WTC11 (cell line): ENCODE measurements at regions not wholly inside any gene's neighbourhood (a gene's known extent, or its start where the extent isn't known, plus 50 kb on each side); places are given as distances from the start of the nearest gene placed in this dataset.

Source experiments
- ATAC-seq: fragments of 200-7000 bp; cut with Tn5 transposase; 2 replicates; pipeline ENCODE4 v1.10.0; 2021; ENCODE audit warnings: mild to moderate bottlenecking, moderate library complexity
- CTCF ChIA-PET: fragments of 300-600 bp; sonication (Branson Sonifier 250); formaldehyde crosslinking; loops from one replicate; lab custom pipeline; 2021; ENCODE audit warnings: antibody characterized with exemption; lab: Charles Lee
- POLR2A ChIA-PET: fragments of 350-600 bp; sonication (Branson Sonifier 250); formaldehyde crosslinking; loops from one replicate; lab custom pipeline; 2021; ENCODE audit warnings: antibody characterized with exemption; lab: Charles Lee
- DNase-seq: peaks from one replicate; pipeline ENCODE4 v3.0.0; 2021; ENCODE audit warnings: low spot score
- H3K27ac Mint-ChIP-seq: 2 replicates; pipeline ENCODE4 v1.8.0; 2021; ENCODE audit warnings: mixed read lengths
- H3K27me3 Mint-ChIP-seq: 2 replicates; pipeline ENCODE4 v1.8.0; 2021; ENCODE audit warnings: low read depth, mild to moderate bottlenecking, moderate library complexity, mixed read lengths
- H3K36me3 Mint-ChIP-seq: 2 replicates; pipeline ENCODE4 v1.8.0; 2021; ENCODE audit warnings: mixed read lengths
- H3K4me1 Mint-ChIP-seq: 2 replicates; pipeline ENCODE4 v1.8.0; 2022; ENCODE audit warnings: mixed read lengths
- H3K4me3 Mint-ChIP-seq: 2 replicates; pipeline ENCODE4 v1.8.0; 2021; ENCODE audit warnings: mild to moderate bottlenecking, moderate library complexity, mixed read lengths
- H3K9me3 Mint-ChIP-seq: 2 replicates; pipeline ENCODE4 v1.8.0; 2021; ENCODE audit warnings: mixed read lengths
- ELF4 ChIP-seq: sonication (generic); formaldehyde crosslinking; IDR thresholded peaks from 2 replicates; pipeline ENCODE4 v1.8.1; 2022; ENCODE audit warnings: low read depth, mild to moderate bottlenecking, moderate library complexity, missing genetic modification reagents
- IRF2 ChIP-seq: sonication (generic); formaldehyde crosslinking; IDR thresholded peaks from 2 replicates; pipeline ENCODE4 v1.8.0; 2022; ENCODE audit warnings: low read depth, missing genetic modification reagents, borderline replicate concordance
- RORB ChIP-seq: fragments of 250-450 bp; sonication (Bioruptor Pico); IDR thresholded peaks from 2 replicates; pipeline ENCODE4 v1.9.0; 2021; ENCODE audit warnings: mild to moderate bottlenecking
- TF ChIP-seq, protein P1 (sequence below): sonication (generic); formaldehyde crosslinking; IDR thresholded peaks from 2 replicates; pipeline ENCODE4 v1.8.0; 2022; ENCODE audit warnings: mild to moderate bottlenecking, missing genetic modification reagents
- TF ChIP-seq, protein P2 (sequence below): sonication (generic); formaldehyde crosslinking; IDR thresholded peaks from 2 replicates; pipeline ENCODE4 v1.8.0; 2023; ENCODE audit warnings: mild to moderate bottlenecking, missing genetic modification reagents
- TF ChIP-seq, protein P3 (sequence below): sonication (generic); formaldehyde crosslinking; IDR thresholded peaks from 2 replicates; pipeline ENCODE4 v1.8.1; 2023; ENCODE audit warnings: mild to moderate bottlenecking, missing genetic modification reagents, moderate library complexity
- TF ChIP-seq, protein P4 (sequence below): sonication (generic); formaldehyde crosslinking; IDR thresholded peaks from 2 replicates; pipeline ENCODE4 v1.8.1; 2022; ENCODE audit warnings: low read depth, missing genetic modification reagents, borderline replicate concordance
- TF ChIP-seq, protein P5 (sequence below): sonication (generic); formaldehyde crosslinking; conservative IDR thresholded peaks from 2 replicates; pipeline ENCODE4 v1.8.1; 2023; ENCODE audit warnings: mild to moderate bottlenecking, low read depth, missing genetic modification reagents, moderate library complexity
- TF ChIP-seq, protein P6 (sequence below): sonication (generic); formaldehyde crosslinking; IDR thresholded peaks from 2 replicates; pipeline ENCODE4 v1.8.0; 2022; ENCODE audit warnings: mild to moderate bottlenecking, missing genetic modification reagents
- TF ChIP-seq, protein P7 (sequence below): fragments of 250-450 bp; sonication (Bioruptor Pico); conservative IDR thresholded peaks from 2 replicates; pipeline ENCODE4 v1.9.0; 2021; ENCODE audit warnings: mild to moderate bottlenecking
- TF ChIP-seq, protein P8 (sequence below): fragments of 250-450 bp; sonication (Bioruptor Pico); IDR thresholded peaks from 2 replicates; pipeline ENCODE4 v1.8.0; 2021; ENCODE audit warnings: mild to moderate bottlenecking
- TF ChIP-seq, protein P9 (sequence below): sonication (generic); formaldehyde crosslinking; IDR thresholded peaks from 2 replicates; pipeline ENCODE4 v1.8.0; 2023; ENCODE audit warnings: missing genetic modification reagents

DNA sequence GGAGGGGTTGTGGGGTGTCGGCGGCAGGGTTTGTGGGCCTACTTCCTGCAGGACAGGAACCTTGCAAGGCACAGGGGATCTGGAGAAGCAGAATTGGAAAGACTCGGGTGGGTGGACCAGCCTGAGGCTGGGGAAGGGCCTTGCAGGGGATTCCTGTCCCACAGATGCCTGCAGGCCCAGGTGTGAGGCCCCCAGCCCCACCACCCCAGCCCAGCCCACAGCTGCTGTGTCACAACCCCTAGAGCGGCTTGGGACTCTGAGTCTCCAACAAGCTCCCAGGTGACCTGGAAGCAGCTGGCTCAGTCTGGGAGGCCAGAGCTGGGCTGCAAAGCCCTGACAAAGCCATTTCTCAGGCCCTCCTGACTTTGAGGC, 93.1 kb downstream of the ZFP36L2 start:
- no peak overlapping the region for H3K4me3 Mint-ChIP-seq
- ChIA-PET POLR2A (interaction anchor here (0.6 kb wide), 1 partner anchor 18 kb away, joined by 3 read pairs; no protein-coding TSS in a partner anchor), CTCF (interaction anchor here (0.7 to 5.3 kb wide), 5 partner anchors 16 to 351 kb away, joined by 3 to 31 read pairs (median 3); partner anchors contain the start of gene ZFP36L2)
- no peak for ATAC-seq
- no peaks in the 10 kb centered on the region for H3K36me3 Mint-ChIP-seq
- no peaks in the 10 kb centered on the region for H3K9me3 Mint-ChIP-seq
- H3K27me3 Mint-ChIP-seq: no peaks in the 10 kb centered on the region
- H3K4me1 Mint-ChIP-seq: peaks cover 46% of the 10 kb centered on the region
- DNase-seq: no peak
- TF ChIP-seq, protein P1, sequence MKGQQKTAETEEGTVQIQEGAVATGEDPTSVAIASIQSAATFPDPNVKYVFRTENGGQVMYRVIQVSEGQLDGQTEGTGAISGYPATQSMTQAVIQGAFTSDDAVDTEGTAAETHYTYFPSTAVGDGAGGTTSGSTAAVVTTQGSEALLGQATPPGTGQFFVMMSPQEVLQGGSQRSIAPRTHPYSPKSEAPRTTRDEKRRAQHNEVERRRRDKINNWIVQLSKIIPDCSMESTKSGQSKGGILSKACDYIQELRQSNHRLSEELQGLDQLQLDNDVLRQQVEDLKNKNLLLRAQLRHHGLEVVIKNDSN: no peak
- TF ChIP-seq, protein P2, sequence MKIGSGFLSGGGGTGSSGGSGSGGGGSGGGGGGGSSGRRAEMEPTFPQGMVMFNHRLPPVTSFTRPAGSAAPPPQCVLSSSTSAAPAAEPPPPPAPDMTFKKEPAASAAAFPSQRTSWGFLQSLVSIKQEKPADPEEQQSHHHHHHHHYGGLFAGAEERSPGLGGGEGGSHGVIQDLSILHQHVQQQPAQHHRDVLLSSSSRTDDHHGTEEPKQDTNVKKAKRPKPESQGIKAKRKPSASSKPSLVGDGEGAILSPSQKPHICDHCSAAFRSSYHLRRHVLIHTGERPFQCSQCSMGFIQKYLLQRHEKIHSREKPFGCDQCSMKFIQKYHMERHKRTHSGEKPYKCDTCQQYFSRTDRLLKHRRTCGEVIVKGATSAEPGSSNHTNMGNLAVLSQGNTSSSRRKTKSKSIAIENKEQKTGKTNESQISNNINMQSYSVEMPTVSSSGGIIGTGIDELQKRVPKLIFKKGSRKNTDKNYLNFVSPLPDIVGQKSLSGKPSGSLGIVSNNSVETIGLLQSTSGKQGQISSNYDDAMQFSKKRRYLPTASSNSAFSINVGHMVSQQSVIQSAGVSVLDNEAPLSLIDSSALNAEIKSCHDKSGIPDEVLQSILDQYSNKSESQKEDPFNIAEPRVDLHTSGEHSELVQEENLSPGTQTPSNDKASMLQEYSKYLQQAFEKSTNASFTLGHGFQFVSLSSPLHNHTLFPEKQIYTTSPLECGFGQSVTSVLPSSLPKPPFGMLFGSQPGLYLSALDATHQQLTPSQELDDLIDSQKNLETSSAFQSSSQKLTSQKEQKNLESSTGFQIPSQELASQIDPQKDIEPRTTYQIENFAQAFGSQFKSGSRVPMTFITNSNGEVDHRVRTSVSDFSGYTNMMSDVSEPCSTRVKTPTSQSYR (CRISPR knock-in tag): no peak
- no peak for TF ChIP-seq IRF2 (CRISPR knock-in tag)
- TF ChIP-seq, protein P3, sequence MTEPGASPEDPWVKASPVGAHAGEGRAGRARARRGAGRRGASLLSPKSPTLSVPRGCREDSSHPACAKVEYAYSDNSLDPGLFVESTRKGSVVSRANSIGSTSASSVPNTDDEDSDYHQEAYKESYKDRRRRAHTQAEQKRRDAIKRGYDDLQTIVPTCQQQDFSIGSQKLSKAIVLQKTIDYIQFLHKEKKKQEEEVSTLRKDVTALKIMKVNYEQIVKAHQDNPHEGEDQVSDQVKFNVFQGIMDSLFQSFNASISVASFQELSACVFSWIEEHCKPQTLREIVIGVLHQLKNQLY (CRISPR knock-in tag): no peak
- TF ChIP-seq, protein P4, sequence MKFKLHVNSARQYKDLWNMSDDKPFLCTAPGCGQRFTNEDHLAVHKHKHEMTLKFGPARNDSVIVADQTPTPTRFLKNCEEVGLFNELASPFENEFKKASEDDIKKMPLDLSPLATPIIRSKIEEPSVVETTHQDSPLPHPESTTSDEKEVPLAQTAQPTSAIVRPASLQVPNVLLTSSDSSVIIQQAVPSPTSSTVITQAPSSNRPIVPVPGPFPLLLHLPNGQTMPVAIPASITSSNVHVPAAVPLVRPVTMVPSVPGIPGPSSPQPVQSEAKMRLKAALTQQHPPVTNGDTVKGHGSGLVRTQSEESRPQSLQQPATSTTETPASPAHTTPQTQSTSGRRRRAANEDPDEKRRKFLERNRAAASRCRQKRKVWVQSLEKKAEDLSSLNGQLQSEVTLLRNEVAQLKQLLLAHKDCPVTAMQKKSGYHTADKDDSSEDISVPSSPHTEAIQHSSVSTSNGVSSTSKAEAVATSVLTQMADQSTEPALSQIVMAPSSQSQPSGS: no peak
- TF ChIP-seq, protein P5, sequence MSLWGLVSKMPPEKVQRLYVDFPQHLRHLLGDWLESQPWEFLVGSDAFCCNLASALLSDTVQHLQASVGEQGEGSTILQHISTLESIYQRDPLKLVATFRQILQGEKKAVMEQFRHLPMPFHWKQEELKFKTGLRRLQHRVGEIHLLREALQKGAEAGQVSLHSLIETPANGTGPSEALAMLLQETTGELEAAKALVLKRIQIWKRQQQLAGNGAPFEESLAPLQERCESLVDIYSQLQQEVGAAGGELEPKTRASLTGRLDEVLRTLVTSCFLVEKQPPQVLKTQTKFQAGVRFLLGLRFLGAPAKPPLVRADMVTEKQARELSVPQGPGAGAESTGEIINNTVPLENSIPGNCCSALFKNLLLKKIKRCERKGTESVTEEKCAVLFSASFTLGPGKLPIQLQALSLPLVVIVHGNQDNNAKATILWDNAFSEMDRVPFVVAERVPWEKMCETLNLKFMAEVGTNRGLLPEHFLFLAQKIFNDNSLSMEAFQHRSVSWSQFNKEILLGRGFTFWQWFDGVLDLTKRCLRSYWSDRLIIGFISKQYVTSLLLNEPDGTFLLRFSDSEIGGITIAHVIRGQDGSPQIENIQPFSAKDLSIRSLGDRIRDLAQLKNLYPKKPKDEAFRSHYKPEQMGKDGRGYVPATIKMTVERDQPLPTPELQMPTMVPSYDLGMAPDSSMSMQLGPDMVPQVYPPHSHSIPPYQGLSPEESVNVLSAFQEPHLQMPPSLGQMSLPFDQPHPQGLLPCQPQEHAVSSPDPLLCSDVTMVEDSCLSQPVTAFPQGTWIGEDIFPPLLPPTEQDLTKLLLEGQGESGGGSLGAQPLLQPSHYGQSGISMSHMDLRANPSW: no peak
- peak overlapping the region; percentile 36 for H3K27ac Mint-ChIP-seq

DNA sequence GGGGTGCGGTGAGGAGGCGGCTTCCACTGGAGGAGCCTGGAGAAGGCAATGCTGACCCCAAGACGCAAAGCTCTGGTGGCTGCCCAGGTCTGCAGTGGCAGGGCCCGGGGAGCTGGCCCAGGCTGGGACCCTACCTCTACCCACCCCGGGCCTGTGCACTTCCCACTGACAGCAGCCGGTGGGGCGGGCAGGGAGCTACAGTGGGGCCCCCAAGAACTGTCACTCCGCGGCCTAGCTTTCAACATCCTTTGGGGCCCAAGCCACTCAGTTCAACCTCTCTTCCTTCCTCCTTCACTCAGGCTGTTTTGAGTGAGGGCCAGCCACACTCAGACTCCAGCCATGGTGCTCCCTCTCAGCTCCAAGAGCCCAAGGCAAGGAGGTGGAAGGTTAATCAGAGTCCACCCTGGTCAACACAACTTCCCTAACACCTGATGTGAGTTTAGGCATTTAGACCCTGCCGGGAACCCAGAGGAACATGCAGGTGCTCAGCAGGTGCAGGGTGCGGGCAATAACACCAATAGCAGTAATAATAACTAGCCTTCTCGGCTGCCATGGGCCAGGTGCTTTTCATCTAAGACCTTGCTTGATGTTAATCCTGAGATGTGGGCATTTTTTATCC, 93.6 kb downstream of the ZFP36L2 start:
- ATAC-seq (no peak), DNase-seq (no peak)
- ChIA-PET POLR2A (interaction anchor here (0.6 kb wide), 1 partner anchor 19 kb away, joined by 3 read pairs; no protein-coding TSS in a partner anchor), CTCF (interaction anchor here (0.9 to 5.3 kb wide), 6 partner anchors 16 to 351 kb away, joined by 3 to 31 read pairs (median 4); partner anchors contain the start of gene ZFP36L2)
- Mint-ChIP-seq H3K4me1 (peaks cover 45% of the 10 kb centered on the region), H3K4me3 (no peak overlapping the region), H3K9me3 (no peaks in the 10 kb centered on the region), H3K36me3 (no peaks in the 10 kb centered on the region), H3K27me3 (no peaks in the 10 kb centered on the region; the same call in 1 of the 2 replicates), H3K27ac (peak overlapping the region; percentile 23; the same call in 1 of the 2 replicates)
- TF ChIP-seq, protein P6, sequence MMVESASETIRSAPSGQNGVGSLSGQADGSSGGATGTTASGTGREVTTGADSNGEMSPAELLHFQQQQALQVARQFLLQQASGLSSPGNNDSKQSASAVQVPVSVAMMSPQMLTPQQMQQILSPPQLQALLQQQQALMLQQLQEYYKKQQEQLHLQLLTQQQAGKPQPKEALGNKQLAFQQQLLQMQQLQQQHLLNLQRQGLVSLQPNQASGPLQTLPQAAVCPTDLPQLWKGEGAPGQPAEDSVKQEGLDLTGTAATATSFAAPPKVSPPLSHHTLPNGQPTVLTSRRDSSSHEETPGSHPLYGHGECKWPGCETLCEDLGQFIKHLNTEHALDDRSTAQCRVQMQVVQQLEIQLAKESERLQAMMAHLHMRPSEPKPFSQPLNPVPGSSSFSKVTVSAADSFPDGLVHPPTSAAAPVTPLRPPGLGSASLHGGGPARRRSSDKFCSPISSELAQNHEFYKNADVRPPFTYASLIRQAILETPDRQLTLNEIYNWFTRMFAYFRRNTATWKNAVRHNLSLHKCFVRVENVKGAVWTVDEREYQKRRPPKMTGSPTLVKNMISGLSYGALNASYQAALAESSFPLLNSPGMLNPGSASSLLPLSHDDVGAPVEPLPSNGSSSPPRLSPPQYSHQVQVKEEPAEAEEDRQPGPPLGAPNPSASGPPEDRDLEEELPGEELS: no peak
- no peak for TF ChIP-seq RORB
- TF ChIP-seq, protein P7, sequence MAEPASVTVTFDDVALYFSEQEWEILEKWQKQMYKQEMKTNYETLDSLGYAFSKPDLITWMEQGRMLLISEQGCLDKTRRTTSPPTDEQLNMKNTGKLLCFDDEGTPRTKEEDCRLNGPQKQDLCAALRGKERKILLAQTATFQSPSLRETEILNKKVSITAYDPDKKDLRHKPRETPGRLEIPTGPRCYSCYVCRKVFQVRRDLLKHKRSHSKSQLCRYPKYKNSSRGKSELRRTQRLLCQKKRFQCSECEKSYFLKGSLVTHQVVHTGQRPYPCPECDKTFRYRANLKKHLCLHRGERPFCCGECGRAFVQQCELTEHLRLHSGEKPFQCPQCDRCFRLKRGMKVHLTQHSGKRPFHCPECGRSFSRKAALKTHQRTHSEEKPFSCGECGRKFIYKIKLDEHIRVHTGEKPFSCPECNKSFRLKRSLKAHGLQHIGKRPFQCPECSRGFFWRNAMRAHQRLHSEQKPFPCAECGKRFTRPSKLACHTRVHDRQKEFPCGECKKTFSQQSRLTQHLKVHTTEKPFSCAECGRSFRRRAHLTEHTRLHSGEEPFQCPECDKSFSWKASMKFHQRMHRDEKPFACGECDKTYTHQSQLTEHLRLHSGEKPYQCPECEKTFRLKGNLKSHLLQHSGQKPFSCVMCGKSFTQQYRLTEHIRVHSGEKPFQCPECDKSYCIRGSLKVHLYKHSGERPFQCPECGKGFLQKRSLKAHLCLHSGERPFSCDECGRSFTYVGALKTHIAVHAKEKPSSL (CRISPR knock-in tag): no peak
- no peak for TF ChIP-seq ELF4
- TF ChIP-seq, protein P8, sequence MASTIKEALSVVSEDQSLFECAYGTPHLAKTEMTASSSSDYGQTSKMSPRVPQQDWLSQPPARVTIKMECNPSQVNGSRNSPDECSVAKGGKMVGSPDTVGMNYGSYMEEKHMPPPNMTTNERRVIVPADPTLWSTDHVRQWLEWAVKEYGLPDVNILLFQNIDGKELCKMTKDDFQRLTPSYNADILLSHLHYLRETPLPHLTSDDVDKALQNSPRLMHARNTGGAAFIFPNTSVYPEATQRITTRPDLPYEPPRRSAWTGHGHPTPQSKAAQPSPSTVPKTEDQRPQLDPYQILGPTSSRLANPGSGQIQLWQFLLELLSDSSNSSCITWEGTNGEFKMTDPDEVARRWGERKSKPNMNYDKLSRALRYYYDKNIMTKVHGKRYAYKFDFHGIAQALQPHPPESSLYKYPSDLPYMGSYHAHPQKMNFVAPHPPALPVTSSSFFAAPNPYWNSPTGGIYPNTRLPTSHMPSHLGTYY (CRISPR knock-in tag): no peak
- TF ChIP-seq, protein P9, sequence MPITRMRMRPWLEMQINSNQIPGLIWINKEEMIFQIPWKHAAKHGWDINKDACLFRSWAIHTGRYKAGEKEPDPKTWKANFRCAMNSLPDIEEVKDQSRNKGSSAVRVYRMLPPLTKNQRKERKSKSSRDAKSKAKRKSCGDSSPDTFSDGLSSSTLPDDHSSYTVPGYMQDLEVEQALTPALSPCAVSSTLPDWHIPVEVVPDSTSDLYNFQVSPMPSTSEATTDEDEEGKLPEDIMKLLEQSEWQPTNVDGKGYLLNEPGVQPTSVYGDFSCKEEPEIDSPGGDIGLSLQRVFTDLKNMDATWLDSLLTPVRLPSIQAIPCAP: no peak
